Activated naive CD4-positive, alpha-beta T cell treated with anti-CD3 and anti-CD28 coated beads, Interleukin-2, amount 50 U/mL, for 72 hours (primary cell): ENCODE measurements at regions not wholly inside any gene's neighbourhood (a gene's known extent, or its start where the extent isn't known, plus 50 kb on each side); places are given as distances from the start of the nearest gene placed in this dataset.
"Not testable (repeated sequence)": the region's sequence is repeated elsewhere in the genome, so short reads cannot be mapped to it uniquely, and the experiment has no call there.

Experiments
- ATAC-seq, 2 donors: fragments of 150-1000 bp; cut with Tn5 transposase; 2 replicates each; pipeline ENCODE4 v1.10.0; 2021; ENCODE audit warnings: mild to moderate bottlenecking in 2 of 2, moderate library complexity in 2 of 2
- DNase-seq, 2 donors: peaks; one replicate each; pipeline ENCODE4 v3.0.0; 2021 to 2022; ENCODE audit warnings: low spot score in 2 of 2
- H3K27ac Mint-ChIP-seq, 2 donors: one replicate each; pipeline ENCODE4 v1.8.0; 2022; ENCODE audit warnings: mild to moderate bottlenecking in 2 of 2, mixed read lengths in 2 of 2
- H3K36me3 Mint-ChIP-seq, 2 donors: one replicate each; pipeline ENCODE4 v1.8.0; 2022; ENCODE audit warnings: mixed read lengths in 2 of 2
- H3K9me3 Mint-ChIP-seq, 2 donors: one replicate each; pipeline ENCODE4 v1.8.0; 2022; ENCODE audit warnings: mixed read lengths in 2 of 2

DNA sequence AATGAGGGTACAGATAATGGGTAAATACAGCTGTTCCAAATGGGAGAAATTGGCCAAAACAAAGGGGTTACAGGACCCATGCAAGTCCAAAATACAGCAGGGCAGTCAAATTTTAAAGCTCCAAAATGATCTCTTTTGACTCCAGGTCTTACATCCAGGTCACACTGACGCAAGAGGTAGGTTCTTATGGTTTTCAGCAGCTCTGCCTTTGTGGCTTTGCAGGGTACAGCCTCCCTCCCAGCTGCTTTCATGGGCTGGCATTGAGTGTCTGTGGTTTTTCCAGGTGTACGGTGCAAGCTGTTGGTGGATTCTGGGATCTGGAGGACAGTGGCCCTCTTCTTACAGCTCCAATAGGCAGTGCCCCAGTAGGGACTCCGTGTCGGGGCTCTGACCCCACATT, 254.6 kb downstream of the RPLP1 start:
- DNase-seq, H3K27ac Mint-ChIP-seq, ATAC-seq: not testable (repeated sequence)
- Mint-ChIP-seq H3K9me3 (peaks cover 15 to 39% of the 10 kb centered on the region in 2 donors), H3K36me3 (peaks cover 34 to 69% of the 10 kb centered on the region in 2 donors)

- not testable (repeated sequence) for H3K27ac Mint-ChIP-seq, ATAC-seq, DNase-seq
- peaks cover 34 to 58% of the 10 kb centered on the region in 2 donors for H3K36me3 Mint-ChIP-seq
- H3K9me3 Mint-ChIP-seq = peaks cover 15 to 39% of the 10 kb centered on the region in 2 donors
These were observed 256.0 kb downstream of the RPLP1 start for GRCh38 chr15:69708436-69709122.

GRCh38 chr15:69712991-69713390, 260.4 kb downstream of the RPLP1 start:
- no peak for DNase-seq
- Mint-ChIP-seq H3K27ac (no peak overlapping the region), H3K9me3 (peaks cover 21 to 25% of the 10 kb centered on the region in 2 donors), H3K36me3 (peaks cover 34 to 41% of the 10 kb centered on the region in 2 donors)
- ATAC-seq = no peak

- ATAC-seq (peak; percentile 94 to 97), DNase-seq (peak; percentile 69 to 86)
- H3K36me3 Mint-ChIP-seq = peaks cover 26 to 31% of the 10 kb centered on the region in 2 donors
- H3K27ac Mint-ChIP-seq = peak overlapping the region; percentile 48 to 78
- peaks cover 15 to 17% of the 10 kb centered on the region in 2 donors for H3K9me3 Mint-ChIP-seq
These were observed 261.3 kb downstream of the RPLP1 start for GRCh38 chr15:69713726-69714559.

DNA sequence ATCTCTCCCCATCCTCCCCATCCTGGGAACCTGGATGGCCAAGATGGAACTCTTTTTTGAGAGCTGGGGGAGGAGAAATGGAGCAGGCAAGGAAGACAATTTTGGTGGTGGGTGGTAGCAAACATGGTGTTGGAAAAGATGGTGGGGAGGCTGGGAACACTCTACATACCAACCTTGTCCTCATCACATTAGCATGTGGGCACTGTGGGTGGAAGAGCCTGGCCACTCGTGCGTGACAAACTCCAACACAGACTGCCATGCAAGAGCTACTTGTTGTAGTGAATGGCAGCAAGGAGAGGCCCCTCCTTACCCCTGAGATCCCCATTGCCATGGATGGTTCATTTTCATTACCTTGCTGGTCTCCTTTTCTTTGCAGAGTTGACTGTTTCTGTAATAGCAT, 262.6 kb downstream of the RPLP1 start:
- Mint-ChIP-seq H3K36me3 (peaks cover 14 to 20% of the 10 kb centered on the region in 2 donors), H3K27ac (peak overlapping the region in 1 of 2 donors; percentile 78), H3K9me3 (peaks cover 10 to 15% of the 10 kb centered on the region in 2 donors)
- no peak for ATAC-seq
- no peak for DNase-seq

DNA sequence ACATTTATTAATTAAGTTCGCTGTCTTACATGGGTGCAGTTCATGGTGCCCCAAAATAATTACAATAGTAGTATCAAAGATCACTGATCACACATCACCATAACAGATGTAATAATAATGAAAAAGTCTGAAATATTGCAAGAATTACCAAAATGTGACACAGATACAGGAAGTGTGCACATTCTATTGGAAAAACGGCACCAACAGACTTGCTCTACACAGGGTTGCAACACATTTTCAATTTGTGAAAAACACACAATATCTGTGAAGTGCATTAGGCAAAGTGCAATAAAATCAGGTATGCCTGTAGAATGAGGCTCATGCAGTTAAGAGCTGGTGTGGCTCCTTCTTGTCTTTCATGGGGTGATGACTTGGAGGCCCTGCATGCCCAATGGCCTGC, 265.8 kb downstream of the RPLP1 start:
- peaks cover 6 to 14% of the 10 kb centered on the region in 2 donors for H3K36me3 Mint-ChIP-seq
- H3K27ac Mint-ChIP-seq = no peak overlapping the region
- peaks cover 0 to 6% of the 10 kb centered on the region in 2 donors for H3K9me3 Mint-ChIP-seq
- DNase-seq = no peak
- ATAC-seq = no peak

GRCh38 chr15:69718916-69719315, 266.3 kb downstream of the RPLP1 start:
- peaks cover 0 to 6% of the 10 kb centered on the region in 2 donors for H3K9me3 Mint-ChIP-seq
- ATAC-seq (peak in 1 of 2 donors; percentile 2), DNase-seq (no peak)
- no peak overlapping the region for H3K27ac Mint-ChIP-seq
- H3K36me3 Mint-ChIP-seq = peaks cover 6 to 14% of the 10 kb centered on the region in 2 donors

GRCh38 chr15:69719527-69720240, 267.1 kb downstream of the RPLP1 start:
- ATAC-seq (peak; percentile 77 to 86), DNase-seq (peak; percentile 48 to 58)
- Mint-ChIP-seq H3K27ac (no peak overlapping the region), H3K9me3 (peaks cover 3 to 6% of the 10 kb centered on the region in 2 donors), H3K36me3 (peaks cover 6 to 14% of the 10 kb centered on the region in 2 donors)

GRCh38 chr15:69720536-69720935, 267.9 kb downstream of the RPLP1 start:
- Mint-ChIP-seq H3K36me3 (peaks cover 6 to 14% of the 10 kb centered on the region in 2 donors), H3K27ac (peak overlapping the region in 1 of 2 donors; percentile 45)
- ATAC-seq = no peak

GRCh38 chr15:69722924-69723323, 270.3 kb downstream of the RPLP1 start:
- Mint-ChIP-seq H3K9me3 (peaks cover 0 to 5% of the 10 kb centered on the region in 2 donors), H3K36me3 (peaks cover 0 to 7% of the 10 kb centered on the region in 2 donors), H3K27ac (no peak overlapping the region)
- no peak for ATAC-seq
- DNase-seq = no peak

More at GRCh38 chr15:69720536-69720935, 267.9 kb downstream of the RPLP1 start:
- H3K9me3 Mint-ChIP-seq = peaks cover 5 to 6% of the 10 kb centered on the region in 2 donors
- DNase-seq = no peak

DNA sequence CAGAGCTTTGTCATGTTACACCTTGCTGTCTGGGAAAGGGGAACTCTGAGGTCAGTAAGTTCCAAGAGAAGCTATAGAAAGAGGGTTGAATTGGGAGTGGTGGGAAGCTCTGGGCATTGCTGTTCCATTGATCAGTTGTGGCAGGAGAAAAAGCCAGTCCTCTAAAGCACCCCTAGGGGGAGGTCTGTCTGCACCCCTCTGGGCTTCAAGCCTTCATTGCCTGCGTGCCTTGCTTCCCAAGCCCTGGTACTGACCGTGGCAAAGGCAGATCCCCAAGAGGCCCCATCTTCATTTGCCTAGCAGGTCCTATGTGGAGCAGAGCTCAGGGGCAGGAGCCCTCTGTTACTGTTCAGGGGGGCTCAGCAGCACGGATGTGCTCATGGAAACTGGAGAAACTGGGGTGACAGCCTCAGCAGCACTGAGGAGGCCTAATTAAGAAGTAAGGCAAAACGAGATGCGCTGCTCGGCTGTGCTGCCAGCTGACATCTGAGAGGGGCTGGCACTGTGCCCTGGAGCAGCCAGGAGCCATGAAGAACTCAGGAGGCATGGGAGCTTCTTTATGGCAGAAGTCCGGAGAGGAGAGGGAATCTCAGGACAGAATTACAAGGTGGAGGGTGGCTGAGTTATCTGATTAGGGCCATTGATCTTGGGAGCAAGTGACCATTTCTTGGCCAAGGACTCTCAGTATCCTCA, 270.9 kb downstream of the RPLP1 start:
- ATAC-seq (no peak), DNase-seq (no peak)
- H3K27ac Mint-ChIP-seq = no peak overlapping the region
- H3K36me3 Mint-ChIP-seq = peaks cover 0 to 7% of the 10 kb centered on the region in 2 donors
- peaks cover 0 to 5% of the 10 kb centered on the region in 2 donors for H3K9me3 Mint-ChIP-seq

GRCh38 chr15:69724333-69724732, 271.7 kb downstream of the RPLP1 start:
- Mint-ChIP-seq H3K27ac (no peak overlapping the region), H3K9me3 (peaks cover 0 to 5% of the 10 kb centered on the region in 2 donors), H3K36me3 (peaks cover 0 to 7% of the 10 kb centered on the region in 2 donors)
- no peak for DNase-seq
- ATAC-seq = no peak

- peaks cover 0 to 5% of the 10 kb centered on the region in 2 donors for H3K36me3 Mint-ChIP-seq
- H3K9me3 Mint-ChIP-seq = peaks cover 0 to 5% of the 10 kb centered on the region in 2 donors
- peak in 1 of 2 donors; percentile 34 for ATAC-seq
- DNase-seq = no peak
- peak overlapping the region in 1 of 2 donors; percentile 86 for H3K27ac Mint-ChIP-seq
These were observed 272.7 kb downstream of the RPLP1 start for GRCh38 chr15:69725275-69725674.

GRCh38 chr15:69725957-69726356, 273.3 kb downstream of the RPLP1 start:
- DNase-seq = no peak
- no peaks in the 10 kb centered on the region for H3K36me3 Mint-ChIP-seq
- ATAC-seq = no peak
- no peak overlapping the region for H3K27ac Mint-ChIP-seq
- peaks cover 0 to 5% of the 10 kb centered on the region in 2 donors for H3K9me3 Mint-ChIP-seq

DNA sequence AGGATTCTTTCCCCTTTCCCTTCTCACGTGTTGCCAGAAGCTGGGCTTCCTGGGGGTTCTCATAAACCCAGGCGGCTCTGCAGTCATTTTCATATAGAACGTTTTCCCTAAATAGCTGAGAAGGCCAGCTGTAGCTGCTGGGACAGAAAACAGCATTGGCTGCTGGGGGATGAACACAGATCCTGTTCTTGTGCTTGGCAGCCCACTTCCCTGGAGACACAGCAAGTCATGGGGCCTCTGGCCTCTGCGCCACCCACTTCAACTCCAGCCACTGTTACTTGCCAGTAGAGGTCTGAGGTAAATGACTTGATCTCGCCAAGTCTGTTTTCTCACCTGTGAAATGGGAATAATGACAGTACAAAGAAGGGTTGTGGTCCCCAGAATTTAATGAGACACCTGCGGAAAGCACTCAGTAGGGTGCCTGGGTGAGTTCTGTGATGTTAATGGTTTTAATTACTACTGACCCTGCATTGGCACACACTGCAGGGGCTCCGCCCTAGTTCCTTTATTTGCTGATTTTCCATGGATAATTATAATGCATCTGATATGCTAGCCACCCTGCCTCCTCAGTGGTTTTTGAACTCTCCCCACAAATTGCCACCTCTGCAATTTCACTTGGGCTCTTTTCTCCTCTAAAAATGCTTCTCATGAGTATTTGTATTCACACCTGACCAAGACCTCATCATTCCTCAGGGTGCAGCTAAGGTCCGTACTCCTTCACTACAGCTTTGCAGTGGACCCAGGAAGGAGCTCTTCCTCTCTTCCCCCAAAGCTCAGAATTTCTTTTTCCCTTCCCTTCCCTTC, 274.7 kb downstream of the RPLP1 start:
- Mint-ChIP-seq H3K9me3 (peaks cover 0 to 5% of the 10 kb centered on the region in 2 donors), H3K36me3 (no peaks in the 10 kb centered on the region), H3K27ac (no peak overlapping the region)
- ATAC-seq (no peak), DNase-seq (no peak)
